ENCODE measurements at regions not wholly inside any gene's neighbourhood (a gene's known extent, or its start where the extent isn't known, plus 50 kb on each side); places are given as distances from the start of the nearest gene placed in this dataset.
"Not testable (repeated sequence)": the region's sequence is repeated elsewhere in the genome, so short reads cannot be mapped to it uniquely, and the experiment has no call there.

GRCh38 chr2:207378620-207379019 is 151.1 kb upstream of the CREB1 start:
- not testable (repeated sequence) for TF ChIP-seq FOSL2 (IDR thresholded peaks at IDR 0.05; ENCODE audit: borderline replicate concordance, low read depth); EZH2phosphoT487 (IDR thresholded peaks at IDR 0.05; ENCODE audit: borderline replicate concordance, low read depth); REST (IDR thresholded peaks at IDR 0.05; ENCODE audit: low read depth, low read length); GABPA (IDR thresholded peaks at IDR 0.05; ENCODE audit: low read depth); CHD2 (IDR thresholded peaks at IDR 0.05; ENCODE audit: low read length, partially characterized antibody); CTCF (IDR thresholded peaks at IDR 0.05); ZBTB33 (IDR thresholded peaks at IDR 0.05; ENCODE audit: borderline replicate concordance, low read depth)
